ENCODE measurements at regions not wholly inside any gene's neighbourhood (a gene's known extent, or its start where the extent isn't known, plus 50 kb on each side); places are given as distances from the start of the nearest gene placed in this dataset.

GRCh38 chr17:71371809-71372208 lies 749.0 kb upstream of the SOX9 start:
- DNase-seq (peak in 1 of 5 donors; percentile 13), FAIRE-seq (no peak)
- intact Hi-C loops (cut with DNase I): no loop called here
- Histone ChIP-seq H3K27me3 (ENCODE audit: control insufficient read depth, insufficient read depth, low read length) (no peaks in the 10 kb centered on the region), H3K36me3 (ENCODE audit: control insufficient read depth in 2 of 3, insufficient read depth in 3 of 3, low read length in 3 of 3) (no peaks in the 10 kb centered on the region), H3K9ac (ENCODE audit: low read length in 3 of 3) (no peak overlapping the region), H3K9me3 (ENCODE audit: control insufficient read depth in 2 of 3, insufficient read depth in 1 of 3, low read length in 3 of 3) (no peaks in the 10 kb centered on the region), H3K4me3 (ENCODE audit: low read length in 3 of 3) (no peak overlapping the region), H3K27ac (ENCODE audit: low read depth in 2 of 2, low read length in 2 of 2) (no peak overlapping the region), H3K4me1 (ENCODE audit: control insufficient read depth in 2 of 3, insufficient read depth in 2 of 3, low read depth in 1 of 3, low read length in 3 of 3) (no peaks in the 10 kb centered on the region)
- no peak for TF ChIP-seq CTCF (IDR thresholded peaks at IDR 0.05; ENCODE audit: borderline replicate concordance, extremely low read depth, insufficient read depth)

- intact Hi-C loops (cut with DNase I): no loop called here
- no peak for DNase-seq
- no peak overlapping the region for H3K9ac ChIP-seq (ENCODE audit: low read length in 3 of 3)
- no peak overlapping the region for H3K27ac ChIP-seq (ENCODE audit: low read depth in 2 of 2, low read length in 2 of 2)
- no peaks in the 10 kb centered on the region for H3K36me3 ChIP-seq (ENCODE audit: control insufficient read depth in 2 of 3, insufficient read depth in 3 of 3, low read length in 3 of 3)
- H3K9me3 ChIP-seq (ENCODE audit: control insufficient read depth in 2 of 3, insufficient read depth in 1 of 3, low read length in 3 of 3): no peaks in the 10 kb centered on the region
- FAIRE-seq: no peak
- no peaks in the 10 kb centered on the region for H3K4me1 ChIP-seq (ENCODE audit: control insufficient read depth in 2 of 3, insufficient read depth in 2 of 3, low read depth in 1 of 3, low read length in 3 of 3)
- no peak overlapping the region for H3K4me3 ChIP-seq (ENCODE audit: low read length in 3 of 3)
- no peaks in the 10 kb centered on the region for H3K27me3 ChIP-seq (ENCODE audit: control insufficient read depth, insufficient read depth, low read length)
- no peak for TF ChIP-seq CTCF (IDR thresholded peaks at IDR 0.05; ENCODE audit: borderline replicate concordance, extremely low read depth, insufficient read depth)
These were observed 744.9 kb upstream of the SOX9 start for GRCh38 chr17:71375948-71376347.

- DNase-seq (no peak), FAIRE-seq (no peak)
- no peak overlapping the region for H3K27ac ChIP-seq (ENCODE audit: low read depth in 2 of 2, low read length in 2 of 2)
- H3K9me3 ChIP-seq (ENCODE audit: control insufficient read depth in 2 of 3, insufficient read depth in 1 of 3, low read length in 3 of 3): no peaks in the 10 kb centered on the region
- H3K27me3 ChIP-seq (ENCODE audit: control insufficient read depth, insufficient read depth, low read length): no peaks in the 10 kb centered on the region
- no peaks in the 10 kb centered on the region for H3K4me1 ChIP-seq (ENCODE audit: control insufficient read depth in 2 of 3, insufficient read depth in 2 of 3, low read depth in 1 of 3, low read length in 3 of 3)
- TF ChIP-seq CTCF (IDR thresholded peaks at IDR 0.05; ENCODE audit: borderline replicate concordance, extremely low read depth, insufficient read depth): no peak
- H3K4me3 ChIP-seq (ENCODE audit: low read length in 3 of 3): no peak overlapping the region
- H3K9ac ChIP-seq (ENCODE audit: low read length in 3 of 3): no peak overlapping the region
- intact Hi-C loops (cut with DNase I): no loop called here
- H3K36me3 ChIP-seq (ENCODE audit: control insufficient read depth in 2 of 3, insufficient read depth in 3 of 3, low read length in 3 of 3): no peaks in the 10 kb centered on the region
These were observed 743.9 kb upstream of the SOX9 start for GRCh38 chr17:71376933-71377332.

GRCh38 chr17:71378036-71378435 lies 742.8 kb upstream of the SOX9 start:
- FAIRE-seq (no peak), DNase-seq (no peak)
- Histone ChIP-seq H3K9ac (ENCODE audit: low read length in 3 of 3) (no peak overlapping the region), H3K27ac (ENCODE audit: low read depth in 2 of 2, low read length in 2 of 2) (no peak overlapping the region), H3K9me3 (ENCODE audit: control insufficient read depth in 2 of 3, insufficient read depth in 1 of 3, low read length in 3 of 3) (no peaks in the 10 kb centered on the region), H3K27me3 (ENCODE audit: control insufficient read depth, insufficient read depth, low read length) (no peaks in the 10 kb centered on the region), H3K4me1 (ENCODE audit: control insufficient read depth in 2 of 3, insufficient read depth in 2 of 3, low read depth in 1 of 3, low read length in 3 of 3) (no peaks in the 10 kb centered on the region), H3K36me3 (ENCODE audit: control insufficient read depth in 2 of 3, insufficient read depth in 3 of 3, low read length in 3 of 3) (no peaks in the 10 kb centered on the region), H3K4me3 (ENCODE audit: low read length in 3 of 3) (no peak overlapping the region)
- intact Hi-C loops (cut with DNase I): no loop called here
- TF ChIP-seq CTCF (IDR thresholded peaks at IDR 0.05; ENCODE audit: borderline replicate concordance, extremely low read depth, insufficient read depth): no peak

Data from kidney (tissue), 13 donors.